Tibial artery (tissue), 4 donors: ENCODE measurements at regions not wholly inside any gene's neighbourhood (a gene's known extent, or its start where the extent isn't known, plus 50 kb on each side); places are given as distances from the start of the nearest gene placed in this dataset.

ENCODE experiments used
- DNase-seq, 2 donors: peaks; one replicate each; pipeline ENCODE4 v3.0.0-alpha.2; 2019
- H3K27ac ChIP-seq, 2 donors: fragments of 200-600 bp; sonication (generic) in 1 of 2; 1 replicate in 1 of 2; 2 replicates in 1 of 2; pipeline ENCODE4 v1.5.1; 2018 to 2019; ENCODE audit warnings: mild to moderate bottlenecking in 1 of 2
- H3K27me3 ChIP-seq, 2 donors: fragments of 200-600 bp; sonication (generic) in 1 of 2; one replicate each; pipeline versions ENCODE4 v1.5.1 to v1.6.0; 2016 to 2019
- H3K36me3 ChIP-seq, 3 donors: fragments of 200-600 bp; sonication (generic) in 2 of 3; one replicate each; pipeline ENCODE4 v1.5.1; 2016 to 2019; ENCODE audit warnings: mild to moderate bottlenecking in 2 of 3
- H3K4me1 ChIP-seq, 4 donors: fragments of 200-600 bp; sonication (generic) in 2 of 4; 1 replicate in 3 of 4; 2 replicates in 1 of 4; pipeline ENCODE4 v1.5.1; 2016 to 2019
- H3K4me3 ChIP-seq, 2 donors: fragments of 200-600 bp; sonication (generic) in 1 of 2; 1 replicate in 1 of 2; 2 replicates in 1 of 2; pipeline ENCODE4 v1.5.1; 2018 to 2019; ENCODE audit warnings: mild to moderate bottlenecking in 2 of 2
- H3K9me3 ChIP-seq, 3 donors: fragments of 200-600 bp; sonication (generic) in 1 of 3; one replicate each; pipeline ENCODE4 v1.5.1; 2016 to 2019
- intact Hi-C: fragments of 100-400 bp; cut with DNase I; formaldehyde crosslinking; loops from one replicate; pipeline ENCODE4 v1.15.0; 2023; ENCODE audit warnings: low total_unique reads
- TF ChIP-seq, protein P1 (sequence below), 2 experiments: fragments of 200-600 bp in 1 of 2; fragments of 450-650 bp in 1 of 2; IDR thresholded peaks; one replicate each; pipeline ENCODE4 v1.5.1; 2017 to 2019; ENCODE audit warnings: antibody characterized with exemption in 2 of 2, mild to moderate bottlenecking in 1 of 2, moderate library complexity in 1 of 2

- DNase-seq = no peak
- intact Hi-C loops = no loop called here
- Histone ChIP-seq H3K4me1 (no peaks in the 10 kb centered on the region), H3K4me3 (no peak overlapping the region), H3K9me3 (no peaks in the 10 kb centered on the region), H3K27ac (no peak overlapping the region), H3K27me3 (no peaks in the 10 kb centered on the region), H3K36me3 (no peaks in the 10 kb centered on the region)
- TF ChIP-seq, protein P1, sequence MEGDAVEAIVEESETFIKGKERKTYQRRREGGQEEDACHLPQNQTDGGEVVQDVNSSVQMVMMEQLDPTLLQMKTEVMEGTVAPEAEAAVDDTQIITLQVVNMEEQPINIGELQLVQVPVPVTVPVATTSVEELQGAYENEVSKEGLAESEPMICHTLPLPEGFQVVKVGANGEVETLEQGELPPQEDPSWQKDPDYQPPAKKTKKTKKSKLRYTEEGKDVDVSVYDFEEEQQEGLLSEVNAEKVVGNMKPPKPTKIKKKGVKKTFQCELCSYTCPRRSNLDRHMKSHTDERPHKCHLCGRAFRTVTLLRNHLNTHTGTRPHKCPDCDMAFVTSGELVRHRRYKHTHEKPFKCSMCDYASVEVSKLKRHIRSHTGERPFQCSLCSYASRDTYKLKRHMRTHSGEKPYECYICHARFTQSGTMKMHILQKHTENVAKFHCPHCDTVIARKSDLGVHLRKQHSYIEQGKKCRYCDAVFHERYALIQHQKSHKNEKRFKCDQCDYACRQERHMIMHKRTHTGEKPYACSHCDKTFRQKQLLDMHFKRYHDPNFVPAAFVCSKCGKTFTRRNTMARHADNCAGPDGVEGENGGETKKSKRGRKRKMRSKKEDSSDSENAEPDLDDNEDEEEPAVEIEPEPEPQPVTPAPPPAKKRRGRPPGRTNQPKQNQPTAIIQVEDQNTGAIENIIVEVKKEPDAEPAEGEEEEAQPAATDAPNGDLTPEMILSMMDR (IDR thresholded peaks at IDR 0.05) = no peak
These were observed 1504.5 kb upstream of the PCDH20 start for GRCh38 chr13:62920159-62920558.

- H3K27me3 ChIP-seq = no peaks in the 10 kb centered on the region
- no peak overlapping the region for H3K4me3 ChIP-seq
- TF ChIP-seq, protein P1 (IDR thresholded peaks at IDR 0.05) = no peak
- intact Hi-C loops = no loop called here
- H3K36me3 ChIP-seq = no peaks in the 10 kb centered on the region
- no peak for DNase-seq
- H3K9me3 ChIP-seq = no peaks in the 10 kb centered on the region
- no peak overlapping the region for H3K27ac ChIP-seq
- no peaks in the 10 kb centered on the region for H3K4me1 ChIP-seq
These were observed 1503.8 kb upstream of the PCDH20 start for GRCh38 chr13:62919491-62919890.

- intact Hi-C loops = no loop called here
- Histone ChIP-seq H3K27me3 (no peaks in the 10 kb centered on the region), H3K4me3 (no peak overlapping the region), H3K27ac (no peak overlapping the region), H3K4me1 (no peaks in the 10 kb centered on the region), H3K9me3 (no peaks in the 10 kb centered on the region), H3K36me3 (no peaks in the 10 kb centered on the region)
- DNase-seq = no peak
- TF ChIP-seq, protein P1 (IDR thresholded peaks at IDR 0.05) = no peak
These were observed 1495.0 kb upstream of the PCDH20 start for GRCh38 chr13:62910541-62911060.

GRCh38 chr13:62908321-62908720 is 1492.7 kb upstream of the PCDH20 start:
- Histone ChIP-seq H3K27ac (no peak overlapping the region), H3K36me3 (no peaks in the 10 kb centered on the region), H3K4me3 (no peak overlapping the region), H3K27me3 (no peaks in the 10 kb centered on the region), H3K4me1 (no peaks in the 10 kb centered on the region), H3K9me3 (no peaks in the 10 kb centered on the region)
- no peak for DNase-seq
- intact Hi-C loops = no loop called here
- TF ChIP-seq, protein P1 (IDR thresholded peaks at IDR 0.05) = no peak

- H3K4me1 ChIP-seq = no peaks in the 10 kb centered on the region
- H3K4me3 ChIP-seq = no peak overlapping the region
- H3K27ac ChIP-seq = no peak overlapping the region
- H3K27me3 ChIP-seq = no peaks in the 10 kb centered on the region
- DNase-seq = no peak
- no peaks in the 10 kb centered on the region for H3K36me3 ChIP-seq
- intact Hi-C loops = no loop called here
- no peaks in the 10 kb centered on the region for H3K9me3 ChIP-seq
- TF ChIP-seq, protein P1 (IDR thresholded peaks at IDR 0.05) = no peak
These were observed 1491.2 kb upstream of the PCDH20 start for GRCh38 chr13:62906896-62907295.

DNA sequence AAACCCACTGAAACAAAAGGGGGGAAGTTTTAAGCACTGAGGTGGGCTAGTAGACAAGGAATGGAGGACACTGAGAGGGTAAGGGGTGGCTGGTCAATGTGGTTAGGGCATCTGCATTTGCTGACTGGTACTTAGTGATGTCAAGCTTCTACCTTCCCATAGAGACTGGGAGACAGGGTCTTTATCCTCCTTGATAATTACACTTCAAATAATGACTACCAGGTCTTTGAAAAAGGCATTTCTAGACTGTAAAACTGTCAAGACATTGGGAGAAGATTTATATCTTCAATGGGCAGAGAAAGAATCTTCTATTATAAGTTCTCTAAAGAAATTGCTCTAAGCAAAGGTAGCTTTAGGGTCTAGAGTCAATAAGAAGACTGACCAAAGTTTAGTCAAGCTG is 1490.8 kb upstream of the PCDH20 start:
- H3K27ac ChIP-seq = no peak overlapping the region
- TF ChIP-seq, protein P1 (IDR thresholded peaks at IDR 0.05) = no peak

More for the DNA sequence above, 1490.8 kb upstream of the PCDH20 start:
- no peaks in the 10 kb centered on the region for H3K27me3 ChIP-seq
- H3K36me3 ChIP-seq = no peaks in the 10 kb centered on the region
- no peak overlapping the region for H3K4me3 ChIP-seq
- no peaks in the 10 kb centered on the region for H3K9me3 ChIP-seq
- H3K4me1 ChIP-seq = no peaks in the 10 kb centered on the region
- no peak for DNase-seq
- intact Hi-C loops = no loop called here
